ENCODE measurements at regions not wholly inside any gene's neighbourhood (a gene's known extent, or its start where the extent isn't known, plus 50 kb on each side); places are given as distances from the start of the nearest gene placed in this dataset.

DNA sequence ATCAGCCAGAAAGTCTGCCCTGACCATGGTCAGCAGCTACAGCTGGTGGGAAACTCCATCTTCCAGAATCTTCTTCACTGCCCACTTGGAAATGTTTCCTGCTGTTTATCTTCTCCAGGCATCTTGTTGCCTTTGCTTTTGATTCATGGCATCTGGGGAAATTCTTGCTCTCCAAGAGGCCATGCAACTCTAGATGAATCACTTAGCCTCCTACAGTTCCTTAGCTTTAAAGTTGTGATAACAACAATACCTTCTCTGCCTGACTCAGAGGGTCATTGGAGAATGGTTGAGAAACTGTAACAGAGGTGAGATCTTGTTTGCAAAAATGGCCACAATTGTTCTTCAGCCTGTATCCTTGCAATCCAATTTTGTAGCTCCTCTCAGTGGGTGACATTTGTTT is 121.0 kb upstream of the VRK1 start:
- DNase-seq = peak; percentile 73
- Histone ChIP-seq H3F3A (ENCODE audit: low read length, unreplicated experiment) (no peaks in the 10 kb centered on the region), H3K4me1 (ENCODE audit: insufficient read depth, low read length) (peaks cover 9% of the 10 kb centered on the region), H3K27ac (ENCODE audit: low read length) (no peak overlapping the region), H4K20me1 (ENCODE audit: low read length) (no peaks in the 10 kb centered on the region), H3K9me2 (replicated peaks; ENCODE audit: low read length) (no peaks in the 10 kb centered on the region), H3K79me2 (ENCODE audit: low read length) (no peaks in the 10 kb centered on the region), H3K9ac (ENCODE audit: low read length) (no peak overlapping the region), H3K9me3 (ENCODE audit: low read length) (no peaks in the 10 kb centered on the region), H3K4me3 (ENCODE audit: low read length) (no peak overlapping the region), H3K36me3 (ENCODE audit: low read depth, low read length) (no peaks in the 10 kb centered on the region), H2AFZ (ENCODE audit: low read length) (no peak overlapping the region), H3K4me2 (ENCODE audit: low read length) (no peak overlapping the region), H3K27me3 (ENCODE audit: low read length) (peaks cover 6% of the 10 kb centered on the region)
- POLR2A ChIA-PET (ENCODE audit: unreplicated experiment) = interaction anchor here (0.5 kb wide), 1 partner anchor 488 kb away, joined by 5 read pairs; no protein-coding TSS in a partner anchor
- ATAC-seq = peak; percentile 45
- TF ChIP-seq EZH2 (IDR thresholded peaks at IDR 0.05; ENCODE audit: low read length, unreplicated experiment) (no peak), EZH2phosphoT487 (IDR thresholded peaks at IDR 0.05; ENCODE audit: borderline replicate concordance, low read length) (no peak)
- TF ChIP-seq, protein P1, sequence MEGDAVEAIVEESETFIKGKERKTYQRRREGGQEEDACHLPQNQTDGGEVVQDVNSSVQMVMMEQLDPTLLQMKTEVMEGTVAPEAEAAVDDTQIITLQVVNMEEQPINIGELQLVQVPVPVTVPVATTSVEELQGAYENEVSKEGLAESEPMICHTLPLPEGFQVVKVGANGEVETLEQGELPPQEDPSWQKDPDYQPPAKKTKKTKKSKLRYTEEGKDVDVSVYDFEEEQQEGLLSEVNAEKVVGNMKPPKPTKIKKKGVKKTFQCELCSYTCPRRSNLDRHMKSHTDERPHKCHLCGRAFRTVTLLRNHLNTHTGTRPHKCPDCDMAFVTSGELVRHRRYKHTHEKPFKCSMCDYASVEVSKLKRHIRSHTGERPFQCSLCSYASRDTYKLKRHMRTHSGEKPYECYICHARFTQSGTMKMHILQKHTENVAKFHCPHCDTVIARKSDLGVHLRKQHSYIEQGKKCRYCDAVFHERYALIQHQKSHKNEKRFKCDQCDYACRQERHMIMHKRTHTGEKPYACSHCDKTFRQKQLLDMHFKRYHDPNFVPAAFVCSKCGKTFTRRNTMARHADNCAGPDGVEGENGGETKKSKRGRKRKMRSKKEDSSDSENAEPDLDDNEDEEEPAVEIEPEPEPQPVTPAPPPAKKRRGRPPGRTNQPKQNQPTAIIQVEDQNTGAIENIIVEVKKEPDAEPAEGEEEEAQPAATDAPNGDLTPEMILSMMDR (conservative IDR thresholded peaks at IDR 0.05; ENCODE audit: low read depth, low read length) = no peak
- CTCF ChIA-PET = no interaction called here
- intact Hi-C loops (cut with micrococcal nuclease) = no loop called here
- BruUV-seq (replicated peaks) = no TSS peak

DNA sequence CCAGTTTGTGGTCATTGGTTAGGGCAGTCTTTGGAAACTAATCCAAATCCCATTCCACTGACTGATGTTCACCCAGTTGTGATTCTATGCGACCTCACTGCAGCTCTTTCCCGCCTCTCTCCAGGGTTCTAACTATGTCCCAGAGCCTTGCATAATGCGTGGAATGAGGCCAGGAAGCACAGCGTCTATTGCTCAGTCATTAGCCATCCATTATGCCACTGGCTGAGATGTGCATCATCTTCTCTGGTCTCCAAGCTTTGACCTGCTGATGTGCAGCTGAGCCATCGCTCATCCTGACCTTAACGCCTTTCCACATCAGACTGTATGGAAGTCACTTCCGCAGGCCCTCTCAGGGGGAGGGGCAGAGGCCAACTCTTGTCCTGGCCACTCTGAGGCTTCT is 115.4 kb upstream of the VRK1 start:
- H3F3A ChIP-seq (ENCODE audit: low read length, unreplicated experiment) = no peaks in the 10 kb centered on the region
- no TSS peak for BruUV-seq (replicated peaks)
- no peak overlapping the region for H3K9ac ChIP-seq (ENCODE audit: low read length)
- no peak overlapping the region for H3K4me2 ChIP-seq (ENCODE audit: low read length)
- CTCF ChIA-PET = no interaction called here
- intact Hi-C loops (cut with micrococcal nuclease) = no loop called here
- no peaks in the 10 kb centered on the region for H3K9me3 ChIP-seq (ENCODE audit: low read length)
- H3K27ac ChIP-seq (ENCODE audit: low read length) = no peak overlapping the region
- ATAC-seq = no peak
- POLR2A ChIA-PET (ENCODE audit: unreplicated experiment) = interaction anchor here (0.5 kb wide), 1 partner anchor 179 kb away, joined by 4 read pairs; no protein-coding TSS in a partner anchor
- peaks cover 14% of the 10 kb centered on the region; the same call in 1 of the 2 replicates for H3K27me3 ChIP-seq (ENCODE audit: low read length)
- no peak overlapping the region for H3K4me3 ChIP-seq (ENCODE audit: low read length)
- TF ChIP-seq EZH2phosphoT487 (IDR thresholded peaks at IDR 0.05; ENCODE audit: borderline replicate concordance, low read length) = no peak
- H3K9me2 ChIP-seq (replicated peaks; ENCODE audit: low read length) = no peaks in the 10 kb centered on the region
- no peaks in the 10 kb centered on the region for H3K79me2 ChIP-seq (ENCODE audit: low read length)
- peaks cover under 1% of the 10 kb centered on the region; the same call in 1 of the 2 replicates for H3K4me1 ChIP-seq (ENCODE audit: insufficient read depth, low read length)
- no peak overlapping the region for H2AFZ ChIP-seq (ENCODE audit: low read length)
- H4K20me1 ChIP-seq (ENCODE audit: low read length) = no peaks in the 10 kb centered on the region
- DNase-seq = peak; percentile 40
- no peaks in the 10 kb centered on the region for H3K36me3 ChIP-seq (ENCODE audit: low read depth, low read length)

DNA sequence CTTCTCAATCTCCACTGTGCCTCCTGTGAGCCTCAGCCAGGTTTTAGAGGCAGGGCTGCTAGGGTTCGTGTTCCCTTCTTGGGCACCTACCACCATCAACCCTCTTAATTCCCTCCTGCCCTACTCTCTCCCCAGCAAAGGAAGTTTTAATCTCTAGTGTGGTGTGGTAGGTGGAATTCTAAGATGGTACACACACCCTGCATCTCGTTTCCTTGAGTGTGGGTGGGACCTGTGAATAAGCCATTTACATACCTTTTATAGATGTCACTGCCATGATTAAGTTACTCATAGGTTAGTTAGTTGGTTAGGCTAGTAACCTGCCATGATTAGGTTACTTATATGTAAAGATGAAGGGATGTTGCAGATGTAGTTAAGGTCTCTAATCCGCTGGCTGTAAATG is 114.8 kb upstream of the VRK1 start:
- TF ChIP-seq, protein P1 (conservative IDR thresholded peaks at IDR 0.05; ENCODE audit: low read depth, low read length) = no peak
- TF ChIP-seq EZH2phosphoT487 (IDR thresholded peaks at IDR 0.05; ENCODE audit: borderline replicate concordance, low read length) = no peak
- no peak for TF ChIP-seq EZH2 (IDR thresholded peaks at IDR 0.05; ENCODE audit: low read length, unreplicated experiment)
- intact Hi-C loops (cut with micrococcal nuclease) = no loop called here
- H3K4me2 ChIP-seq (ENCODE audit: low read length) = no peak overlapping the region
- H4K20me1 ChIP-seq (ENCODE audit: low read length) = no peaks in the 10 kb centered on the region
- no peak overlapping the region for H3K9ac ChIP-seq (ENCODE audit: low read length)
- peak; percentile 9 for DNase-seq
- H3K27ac ChIP-seq (ENCODE audit: low read length) = no peak overlapping the region
- no peak overlapping the region for H2AFZ ChIP-seq (ENCODE audit: low read length)
- ATAC-seq = no peak
- ChIA-PET POLR2A (ENCODE audit: unreplicated experiment) (no interaction called here), CTCF (no interaction called here)
- no peak overlapping the region for H3K4me3 ChIP-seq (ENCODE audit: low read length)
- H3K9me2 ChIP-seq (replicated peaks; ENCODE audit: low read length) = no peaks in the 10 kb centered on the region
- BruUV-seq (replicated peaks) = no TSS peak
- H3K36me3 ChIP-seq (ENCODE audit: low read depth, low read length) = no peaks in the 10 kb centered on the region
- peaks cover 19% of the 10 kb centered on the region for H3K27me3 ChIP-seq (ENCODE audit: low read length)
- no peaks in the 10 kb centered on the region for H3K79me2 ChIP-seq (ENCODE audit: low read length)
- no peaks in the 10 kb centered on the region for H3K4me1 ChIP-seq (ENCODE audit: insufficient read depth, low read length)
- H3F3A ChIP-seq (ENCODE audit: low read length, unreplicated experiment) = no peaks in the 10 kb centered on the region
- no peaks in the 10 kb centered on the region for H3K9me3 ChIP-seq (ENCODE audit: low read length)

Measured in PC-3 (cell line).